Transverse colon (tissue), 4 donors: ENCODE measurements at regions not wholly inside any gene's neighbourhood (a gene's known extent, or its start where the extent isn't known, plus 50 kb on each side); places are given as distances from the start of the nearest gene placed in this dataset.

ENCODE experiments used
- DNase-seq: peaks from one replicate; pipeline ENCODE4 v3.0.0-alpha.2; 2019
- H3K27ac ChIP-seq, 4 donors: fragments of 200-600 bp; sonication (generic); 2 replicates each; pipeline ENCODE4 v1.5.1; 2016 to 2018; ENCODE audit warnings: inconsistent platforms in 4 of 4
- H3K27me3 ChIP-seq: fragments of 200-600 bp; sonication (generic); 2 replicates; pipeline ENCODE4 v1.5.1; 2017; ENCODE audit warnings: inconsistent platforms
- H3K36me3 ChIP-seq, 4 donors: fragments of 200-600 bp; sonication (generic); 2 replicates each; pipeline ENCODE4 v1.5.1; 2017 to 2019; ENCODE audit warnings: inconsistent platforms in 4 of 4
- H3K4me1 ChIP-seq, 4 donors: fragments of 200-600 bp; sonication (generic); 2 replicates each; pipeline ENCODE4 v1.5.1; 2017 to 2020; ENCODE audit warnings: inconsistent platforms in 4 of 4
- H3K4me3 ChIP-seq, 4 donors: fragments of 200-600 bp; sonication (generic); 1 replicate in 1 of 4; 2 replicates in 3 of 4; pipeline versions ENCODE4 v1.5.1 to v1.6.1; 2017 to 2019; ENCODE audit warnings: inconsistent platforms in 4 of 4
- H3K9me3 ChIP-seq, 2 donors: fragments of 200-600 bp; sonication (generic); 2 replicates each; pipeline ENCODE4 v1.5.1; 2017 to 2019; ENCODE audit warnings: inconsistent platforms in 2 of 2
- EP300 ChIP-seq: sonication (generic); formaldehyde crosslinking; IDR thresholded peaks from one replicate; pipeline ENCODE4 v1.6.1; 2017; ENCODE audit warnings: antibody characterized with exemption, low read depth
- POLR2A ChIP-seq: fragments of 450-650 bp; IDR thresholded peaks from one replicate; pipeline ENCODE4 v1.6.1; 2016; ENCODE audit warnings: antibody characterized with exemption, mild to moderate bottlenecking, moderate library complexity
- POLR2AphosphoS5 ChIP-seq, 3 donors: sonication (generic); formaldehyde crosslinking; IDR thresholded peaks; one replicate each; pipeline ENCODE4 v1.6.1; 2016; ENCODE audit warnings: antibody characterized with exemption in 3 of 3
- WGBS, 2 donors: methylation state at CpG; one replicate each; pipeline ENCODE4 v1.1.5; 2018; ENCODE audit warnings: low coverage in 1 of 2; 5-methylcytosine and 5-hydroxymethylcytosine counted together
- in situ Hi-C, 4 donors: fragments of 200-750 bp; cut with MboI; loops; one replicate each; pipeline versions ENCODE4 v1.15.0 to v1.15.1; 2017; ENCODE audit warnings: low sequenced_read_pairs in 3 of 4, low pct_ligation_motif_present in 1 of 4, low pct_unique_long_range_greater_than_20kb in 1 of 4
- intact Hi-C: fragments of 100-400 bp; cut with DNase I; formaldehyde crosslinking; loops from one replicate; pipeline ENCODE4 v1.15.1; 2023; ENCODE audit warnings: low total_unique reads
- TF ChIP-seq, protein P1 (sequence below), 5 experiments: fragments of 200-600 bp in 3 of 5; fragments of 450-650 bp in 2 of 5; sonication (generic) in 3 of 5; IDR thresholded peaks; 1 replicate in 2 of 5; 2 replicates in 3 of 5; pipeline ENCODE4 v1.5.1; 2016 to 2017; ENCODE audit warnings: antibody characterized with exemption in 5 of 5, inconsistent platforms in 3 of 5, mild to moderate bottlenecking in 2 of 5, moderate library complexity in 1 of 5

DNA sequence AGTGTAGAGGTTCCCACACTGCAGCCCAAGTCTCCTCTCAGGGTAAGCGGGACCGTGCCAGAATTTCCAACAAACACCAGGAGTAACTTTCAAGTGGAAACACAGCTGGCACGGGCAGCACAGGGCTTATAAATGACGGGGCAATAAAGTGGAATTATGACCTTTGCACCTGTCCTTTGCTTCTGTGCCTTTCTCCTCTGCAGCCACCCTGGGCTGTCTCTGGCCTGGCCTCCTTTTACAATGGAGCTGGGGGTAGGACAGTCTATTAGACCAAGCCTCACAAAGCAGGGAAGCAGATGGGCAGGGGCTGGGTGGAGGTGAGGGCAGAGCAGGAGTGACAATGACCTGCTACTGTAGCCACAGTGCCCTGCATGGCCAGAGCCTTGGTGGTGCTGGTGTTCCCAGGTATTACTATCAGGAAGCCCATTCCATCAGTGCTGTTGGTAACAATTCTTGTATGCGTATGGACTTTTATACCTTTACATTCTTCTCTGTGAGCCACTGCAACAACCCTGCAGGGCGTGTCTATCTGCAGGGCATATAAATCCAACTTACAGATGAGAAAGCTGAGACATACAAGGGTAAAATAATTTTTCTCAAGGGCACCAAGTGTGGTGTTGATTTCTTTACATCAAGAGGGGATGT is 387.8 kb downstream of the CTTN start:
- peaks cover 0 to 16% (median 8%) of the 10 kb centered on the region in 4 donors for H3K4me1 ChIP-seq
- no peaks in the 10 kb centered on the region for H3K36me3 ChIP-seq
- no peaks in the 10 kb centered on the region for H3K9me3 ChIP-seq
- peak overlapping the region; percentile 13 to 41 (median 28) for H3K27ac ChIP-seq
- no peak overlapping the region for H3K4me3 ChIP-seq
- TF ChIP-seq POLR2A (no peak), POLR2AphosphoS5 (IDR thresholded peaks at IDR 0.05) (no peak)
- TF ChIP-seq, protein P1, sequence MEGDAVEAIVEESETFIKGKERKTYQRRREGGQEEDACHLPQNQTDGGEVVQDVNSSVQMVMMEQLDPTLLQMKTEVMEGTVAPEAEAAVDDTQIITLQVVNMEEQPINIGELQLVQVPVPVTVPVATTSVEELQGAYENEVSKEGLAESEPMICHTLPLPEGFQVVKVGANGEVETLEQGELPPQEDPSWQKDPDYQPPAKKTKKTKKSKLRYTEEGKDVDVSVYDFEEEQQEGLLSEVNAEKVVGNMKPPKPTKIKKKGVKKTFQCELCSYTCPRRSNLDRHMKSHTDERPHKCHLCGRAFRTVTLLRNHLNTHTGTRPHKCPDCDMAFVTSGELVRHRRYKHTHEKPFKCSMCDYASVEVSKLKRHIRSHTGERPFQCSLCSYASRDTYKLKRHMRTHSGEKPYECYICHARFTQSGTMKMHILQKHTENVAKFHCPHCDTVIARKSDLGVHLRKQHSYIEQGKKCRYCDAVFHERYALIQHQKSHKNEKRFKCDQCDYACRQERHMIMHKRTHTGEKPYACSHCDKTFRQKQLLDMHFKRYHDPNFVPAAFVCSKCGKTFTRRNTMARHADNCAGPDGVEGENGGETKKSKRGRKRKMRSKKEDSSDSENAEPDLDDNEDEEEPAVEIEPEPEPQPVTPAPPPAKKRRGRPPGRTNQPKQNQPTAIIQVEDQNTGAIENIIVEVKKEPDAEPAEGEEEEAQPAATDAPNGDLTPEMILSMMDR (IDR thresholded peaks at IDR 0.05): no peak
- peak; percentile 46 for DNase-seq
- in situ Hi-C loops: no loop called here
- H3K27me3 ChIP-seq: no peaks in the 10 kb centered on the region
- intact Hi-C loops: no loop called here
- 57 to 60% methylated on average over 3 to 6 of the region's 6 CpGs for WGBS, 2 donors

DNA sequence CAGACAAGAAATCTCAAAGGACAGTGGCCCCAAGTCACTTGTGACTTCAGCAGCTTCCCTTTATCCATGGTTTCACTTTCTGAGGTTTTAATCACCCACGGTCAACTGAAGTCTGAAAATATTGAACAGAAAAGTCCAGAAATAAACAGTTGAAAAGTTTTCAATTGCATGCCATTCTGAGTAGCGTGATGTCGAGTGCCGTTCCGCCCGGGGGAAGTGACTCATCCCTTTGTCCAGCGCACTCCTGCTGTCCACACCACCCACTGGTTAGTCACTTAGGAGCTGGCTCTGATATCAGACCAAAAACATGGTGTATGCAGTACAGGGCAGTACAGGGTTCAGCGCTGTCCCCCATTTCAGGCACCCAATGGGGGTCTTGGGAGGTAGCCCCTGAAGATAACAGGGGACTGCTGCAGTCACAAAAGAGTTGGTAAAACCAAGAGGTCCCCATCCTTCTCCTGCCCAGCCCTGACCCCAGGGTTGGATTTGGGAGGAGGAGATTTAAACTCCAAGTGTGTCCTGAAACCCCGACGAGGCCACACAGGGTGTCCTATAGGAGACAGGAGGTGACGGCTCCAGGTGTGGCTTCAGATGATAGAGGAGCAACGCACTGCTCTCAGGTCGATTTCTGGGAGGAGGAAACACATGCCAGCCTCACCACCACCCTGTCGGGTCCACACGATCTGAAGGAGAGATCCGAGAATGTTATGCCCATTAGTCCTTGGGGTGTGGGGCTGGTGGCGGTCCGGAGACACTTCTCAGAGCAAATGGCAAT is 390.1 kb downstream of the CTTN start:
- no peak for DNase-seq
- 87% methylated on average over 18 of the region's 18 CpGs; no CpG with 5 or more reads in 1 of the 2 donors for WGBS, 2 donors
- Histone ChIP-seq H3K4me1 (peaks cover 0 to 16% (median 8%) of the 10 kb centered on the region in 4 donors), H3K4me3 (no peak overlapping the region), H3K27me3 (no peaks in the 10 kb centered on the region), H3K36me3 (no peaks in the 10 kb centered on the region), H3K27ac (no peak overlapping the region), H3K9me3 (peaks cover 0 to 6% of the 10 kb centered on the region in 2 donors)
- intact Hi-C loops (loop anchor here (1.0 kb wide), 1 partner anchor 24 kb away; no protein-coding TSS in a partner anchor), in situ Hi-C loops (no loop called here)
- TF ChIP-seq EP300: no peak
- TF ChIP-seq, protein P1 (IDR thresholded peaks at IDR 0.05): no peak
- TF ChIP-seq POLR2AphosphoS5 (IDR thresholded peaks at IDR 0.05): no peak
- TF ChIP-seq POLR2A: no peak

DNA sequence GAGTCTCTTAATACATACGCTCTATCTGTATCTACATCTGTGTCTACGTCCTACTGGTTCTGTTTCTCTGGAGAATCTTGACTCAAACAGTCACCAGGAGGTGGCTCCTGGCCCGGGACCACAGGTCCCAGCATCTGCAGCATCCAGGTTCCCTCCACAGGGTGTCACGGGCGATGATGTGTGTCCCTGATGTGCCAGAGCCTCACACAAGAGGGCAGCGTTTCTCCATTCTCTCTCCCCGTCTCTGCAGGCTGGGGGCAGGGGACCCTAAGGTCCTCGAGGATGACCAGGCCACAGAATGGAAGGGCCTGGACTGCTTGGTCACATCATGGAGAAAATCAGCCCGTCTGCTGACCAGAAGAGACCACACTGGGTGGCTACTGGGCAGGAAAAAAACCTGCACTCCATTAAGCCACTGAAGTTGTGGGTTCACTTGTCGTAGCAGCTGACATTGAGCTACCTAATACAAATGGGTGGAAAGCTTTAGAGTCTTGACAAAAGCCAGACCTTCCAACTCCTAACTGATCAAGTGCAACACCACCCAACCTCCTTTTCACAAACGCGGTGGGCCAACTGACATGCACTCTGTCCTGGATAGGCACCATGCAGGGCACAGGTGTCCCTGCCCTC is 392.5 kb downstream of the CTTN start:
- peaks cover 0 to 10% (median 5%) of the 10 kb centered on the region in 4 donors for H3K4me1 ChIP-seq
- in situ Hi-C loops: no loop called here
- WGBS, 2 donors: 90% methylated on average over 12 of the region's 12 CpGs; no CpG with 5 or more reads in 1 of the 2 donors

More for the DNA sequence above, 392.5 kb downstream of the CTTN start:
- no peaks in the 10 kb centered on the region for H3K36me3 ChIP-seq
- no peak for TF ChIP-seq EP300
- TF ChIP-seq POLR2A: no peak
- TF ChIP-seq, protein P1 (IDR thresholded peaks at IDR 0.05): no peak
- TF ChIP-seq POLR2AphosphoS5 (IDR thresholded peaks at IDR 0.05): no peak
- H3K9me3 ChIP-seq: peaks cover 0 to 15% of the 10 kb centered on the region in 2 donors
- intact Hi-C loops: no loop called here
- no peaks in the 10 kb centered on the region for H3K27me3 ChIP-seq
- DNase-seq: no peak
- no peak overlapping the region for H3K4me3 ChIP-seq
- no peak overlapping the region for H3K27ac ChIP-seq
